ENCODE measurements at regions not wholly inside any gene's neighbourhood (a gene's known extent, or its start where the extent isn't known, plus 50 kb on each side); places are given as distances from the start of the nearest gene placed in this dataset.

GRCh38 chr2:2573205-2573604 is 242.1 kb upstream of the MYT1L start:
- Histone ChIP-seq H3K9me3 (no peaks in the 10 kb centered on the region), H3K4me1 (replicated peaks) (no peaks in the 10 kb centered on the region), H3K27me3 (replicated peaks; ENCODE audit: insufficient read depth) (no peaks in the 10 kb centered on the region), H3K4me3 (no peak overlapping the region), H3K27ac (no peak overlapping the region), H3K36me3 (no peaks in the 10 kb centered on the region)
- no peak for DNase-seq (ENCODE audit: low spot score)
- intact Hi-C loops (cut with DNase I): no loop called here
- 86% methylated on average over 4 of the region's 4 CpGs for WGBS
- TF ChIP-seq POLR2AphosphoS5 (IDR thresholded peaks at IDR 0.05): no peak
- no peak for TF ChIP-seq POLR2A (IDR thresholded peaks at IDR 0.05)
- TF ChIP-seq CTCF (IDR thresholded peaks at IDR 0.05): no peak

- H3K9me3 ChIP-seq: no peaks in the 10 kb centered on the region
- H3K27me3 ChIP-seq (replicated peaks; ENCODE audit: insufficient read depth): no peaks in the 10 kb centered on the region
- DNase-seq (ENCODE audit: low spot score): no peak
- H3K36me3 ChIP-seq: no peaks in the 10 kb centered on the region
- no peak overlapping the region for H3K27ac ChIP-seq
- H3K4me1 ChIP-seq (replicated peaks): no peaks in the 10 kb centered on the region
- TF ChIP-seq POLR2AphosphoS5 (IDR thresholded peaks at IDR 0.05) (no peak), CTCF (IDR thresholded peaks at IDR 0.05) (no peak)
- H3K4me3 ChIP-seq: no peak overlapping the region
- intact Hi-C loops (cut with DNase I): no loop called here
- 94% methylated on average over 25 of the region's 25 CpGs for WGBS
Measured at GRCh38 chr2:2572393-2573204, 241.5 kb upstream of the MYT1L start.

- no peaks in the 10 kb centered on the region for H3K36me3 ChIP-seq
- no peaks in the 10 kb centered on the region for H3K9me3 ChIP-seq
- H3K27ac ChIP-seq: no peak overlapping the region
- H3K4me3 ChIP-seq: no peak overlapping the region
- DNase-seq (ENCODE audit: low spot score): no peak
- no peaks in the 10 kb centered on the region for H3K27me3 ChIP-seq (replicated peaks; ENCODE audit: insufficient read depth)
- WGBS: 92% methylated on average over 41 of the region's 41 CpGs
- no peaks in the 10 kb centered on the region for H3K4me1 ChIP-seq (replicated peaks)
- intact Hi-C loops (cut with DNase I): no loop called here
- TF ChIP-seq POLR2A (IDR thresholded peaks at IDR 0.05) (no peak), POLR2AphosphoS5 (IDR thresholded peaks at IDR 0.05) (no peak), CTCF (IDR thresholded peaks at IDR 0.05) (no peak)
Measured at GRCh38 chr2:2571301-2572150, 240.5 kb upstream of the MYT1L start.

- TF ChIP-seq CTCF (IDR thresholded peaks at IDR 0.05): no peak
- no peak for TF ChIP-seq POLR2AphosphoS5 (IDR thresholded peaks at IDR 0.05)
- no peak for TF ChIP-seq POLR2A (IDR thresholded peaks at IDR 0.05)
- WGBS: 90% methylated on average over 2 of the region's 5 CpGs
- H3K27ac ChIP-seq: no peak overlapping the region
- H3K4me1 ChIP-seq (replicated peaks): no peaks in the 10 kb centered on the region
- intact Hi-C loops (cut with DNase I): no loop called here
- no peaks in the 10 kb centered on the region for H3K27me3 ChIP-seq (replicated peaks; ENCODE audit: insufficient read depth)
- no peaks in the 10 kb centered on the region for H3K9me3 ChIP-seq
- no peak for DNase-seq (ENCODE audit: low spot score)
- no peaks in the 10 kb centered on the region for H3K36me3 ChIP-seq
- no peak overlapping the region for H3K4me3 ChIP-seq
Measured at GRCh38 chr2:2570871-2571270, 239.8 kb upstream of the MYT1L start.
